Left ventricle myocardium superior (tissue), 1 donor: ENCODE measurements at regions not wholly inside any gene's neighbourhood (a gene's known extent, or its start where the extent isn't known, plus 50 kb on each side); places are given as distances from the start of the nearest gene placed in this dataset.

Experiments
- ATAC-seq: fragments of 200-7000 bp; cut with Tn5 transposase; one replicate; pipeline ENCODE4 v1.9.1; 2020; ENCODE audit warnings: mild to moderate bottlenecking, moderate library complexity
- DNase-seq: peaks from one replicate; pipeline ENCODE4 v3.0.0-alpha.2; 2020
- intact Hi-C: fragments of 100-400 bp; cut with micrococcal nuclease; formaldehyde crosslinking; loops from one replicate; pipeline ENCODE4 v1.11.0; 2022
- donor health status: DM: no; HTN: yes; CAD: no; lungs with severe emphysema.

DNA sequence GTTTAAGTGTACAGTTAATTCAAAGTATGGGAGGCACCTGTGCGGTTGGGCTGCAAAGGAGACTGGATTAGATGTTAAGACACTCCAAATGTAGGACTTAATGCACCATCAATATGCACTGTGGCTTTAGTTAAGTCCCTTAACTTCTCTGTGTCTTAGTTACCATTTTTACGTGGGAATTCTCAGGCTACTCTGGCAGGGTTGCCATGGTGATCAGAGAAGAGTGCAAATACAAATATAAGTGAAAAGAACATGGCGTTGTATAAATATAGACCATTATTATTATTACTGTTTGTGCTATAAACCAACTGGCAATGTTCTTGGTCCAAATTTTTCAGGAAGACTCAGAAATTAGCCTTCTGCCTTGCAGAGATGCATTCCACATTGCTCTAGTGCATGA, 595.6 kb downstream of the NPHP4 start:
- ATAC-seq (no peak), DNase-seq (no peak)
- intact Hi-C loops, result no loop called here

DNA sequence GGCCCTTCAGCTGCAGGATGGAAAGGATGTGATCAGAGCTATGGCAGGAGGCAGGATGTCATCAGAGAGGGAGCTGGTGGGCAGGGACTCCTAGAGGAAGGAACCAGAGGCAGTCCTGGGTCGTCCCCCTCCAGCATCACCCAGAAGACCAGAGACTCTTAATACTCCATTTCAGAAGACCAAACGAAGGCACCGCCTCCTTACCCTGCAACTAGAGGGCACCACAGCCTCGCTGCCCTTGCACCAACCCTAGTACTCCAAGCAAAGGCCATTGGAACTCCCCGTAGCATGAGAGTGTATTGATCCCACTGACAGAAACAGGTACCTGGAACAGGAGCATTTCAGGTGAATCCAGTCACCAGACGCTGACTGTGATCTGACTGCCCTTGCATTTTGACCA, 598.1 kb downstream of the NPHP4 start:
- ATAC-seq (no peak), DNase-seq (no peak)
- intact Hi-C loops, result no loop called here

DNA sequence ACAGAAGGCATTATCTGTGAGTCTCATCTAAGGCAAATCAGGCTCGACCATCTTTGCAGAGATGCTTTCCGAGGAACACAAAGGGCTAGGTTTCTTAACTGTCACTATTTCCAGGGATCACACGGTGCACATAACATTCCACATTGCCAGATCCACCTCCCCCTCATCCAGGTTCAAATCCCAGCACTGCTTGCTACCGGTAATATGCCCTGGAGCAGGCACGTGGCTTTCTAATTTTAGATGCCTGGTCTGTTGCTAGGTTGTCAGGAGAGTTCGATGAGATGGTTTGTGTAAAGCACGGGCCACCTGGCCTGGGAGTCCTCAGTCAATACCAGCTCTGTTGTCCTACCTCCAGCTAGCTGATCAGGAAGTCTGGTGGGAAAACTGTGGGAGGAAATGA, 598.6 kb downstream of the NPHP4 start:
- no peak for ATAC-seq
- intact Hi-C loops, result no loop called here
- DNase-seq, result no peak

DNA sequence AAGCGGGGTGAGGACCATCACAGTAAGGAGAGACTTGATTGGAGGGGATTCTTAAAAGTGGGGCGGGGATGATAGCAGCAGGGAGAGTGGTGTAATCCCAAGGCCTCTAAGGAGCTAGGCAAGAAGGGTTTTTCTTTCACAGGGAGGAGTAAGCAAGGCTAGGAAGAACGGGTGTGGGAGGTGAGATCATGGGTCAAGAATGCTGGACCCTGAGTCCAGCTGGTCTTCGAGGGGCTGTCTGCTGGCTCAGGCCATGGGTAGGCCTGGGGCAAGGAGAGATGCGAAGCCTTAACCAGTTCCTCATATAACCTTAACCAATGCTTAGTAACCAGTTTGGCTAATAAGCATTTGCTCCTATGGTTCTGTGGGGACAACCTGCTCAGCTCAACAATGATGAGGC, 599.1 kb downstream of the NPHP4 start:
- DNase-seq (no peak), ATAC-seq (no peak)
- intact Hi-C loops, result no loop called here

DNA sequence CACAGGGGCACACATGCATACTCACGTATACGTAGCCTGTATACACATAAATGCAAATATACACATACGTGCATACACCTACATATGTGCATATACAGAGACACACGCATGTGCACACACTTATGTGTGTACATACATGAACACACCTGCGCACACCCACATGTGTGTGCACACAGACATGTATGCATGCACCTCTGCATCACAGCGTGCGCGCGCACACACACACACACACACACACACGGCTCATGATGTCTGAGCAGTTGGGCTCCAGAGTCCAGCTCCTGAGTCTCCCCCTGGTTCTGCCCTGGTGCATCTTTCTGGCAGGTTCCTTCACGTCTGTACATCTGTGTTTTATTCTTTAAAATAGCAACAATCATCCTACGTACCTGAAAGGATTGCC, 600.5 kb downstream of the NPHP4 start:
- DNase-seq (no peak), ATAC-seq (no peak)
- intact Hi-C loops, result no loop called here

DNA sequence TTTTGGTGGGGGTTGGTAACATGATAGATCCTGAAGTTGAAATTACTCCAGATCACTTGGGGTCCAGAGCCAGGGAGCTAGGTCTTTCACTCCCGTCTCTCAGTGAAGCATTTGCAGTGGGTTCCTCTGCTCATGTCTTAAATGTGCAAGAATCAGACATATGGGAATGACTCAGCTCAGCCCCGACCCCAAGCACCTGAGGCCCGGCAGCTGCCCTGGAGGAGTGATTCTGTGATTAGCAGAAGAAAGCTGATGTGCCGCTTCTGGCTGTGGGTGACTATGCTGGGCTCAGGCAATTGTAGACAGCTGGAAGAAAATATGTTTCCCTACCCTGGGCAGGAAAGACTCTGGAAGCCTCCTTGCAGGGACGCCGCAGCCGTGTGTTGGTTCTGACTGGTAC, 601.7 kb downstream of the NPHP4 start:
- ATAC-seq (no peak), DNase-seq (no peak)
- intact Hi-C loops, result no loop called here

DNA sequence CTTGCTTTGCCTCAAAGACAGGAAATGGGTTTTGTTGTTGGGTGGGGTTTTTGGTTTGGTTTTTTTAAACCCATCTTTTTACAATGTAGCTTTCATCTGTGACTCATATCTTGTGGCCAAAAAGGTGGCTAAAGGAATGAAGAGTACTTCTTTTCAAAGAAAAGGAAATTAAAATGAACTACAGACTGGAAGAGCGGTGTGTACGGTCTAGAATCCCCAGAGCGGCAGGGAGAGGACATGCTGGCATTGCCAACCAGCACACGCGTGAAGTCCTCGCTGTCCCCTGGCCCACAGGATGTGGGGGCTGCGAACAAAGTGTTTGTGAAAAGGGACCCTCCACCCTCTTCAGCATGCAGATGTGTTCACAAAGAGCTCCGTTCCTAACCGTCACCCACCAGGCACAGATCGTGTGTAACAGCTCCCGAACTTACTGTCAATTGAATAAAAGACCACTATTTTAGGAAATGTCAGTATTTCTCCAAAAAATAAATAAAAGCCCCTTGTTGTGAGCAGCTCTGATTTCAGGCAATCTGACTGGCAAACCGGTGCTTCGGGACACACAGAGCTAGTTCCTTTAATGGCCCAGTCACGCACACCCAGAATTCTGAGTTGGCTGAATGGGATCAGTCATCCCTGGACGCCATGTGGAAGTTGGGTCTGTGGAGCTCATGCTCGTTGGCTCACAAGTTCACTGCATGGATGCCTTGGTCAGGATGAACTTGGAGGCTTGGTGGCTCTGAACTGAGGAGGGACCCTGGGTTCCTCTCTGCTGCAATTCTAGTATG, 602.9 kb downstream of the NPHP4 start:
- intact Hi-C loops, result no loop called here
- ATAC-seq (no peak), DNase-seq (no peak)

DNA sequence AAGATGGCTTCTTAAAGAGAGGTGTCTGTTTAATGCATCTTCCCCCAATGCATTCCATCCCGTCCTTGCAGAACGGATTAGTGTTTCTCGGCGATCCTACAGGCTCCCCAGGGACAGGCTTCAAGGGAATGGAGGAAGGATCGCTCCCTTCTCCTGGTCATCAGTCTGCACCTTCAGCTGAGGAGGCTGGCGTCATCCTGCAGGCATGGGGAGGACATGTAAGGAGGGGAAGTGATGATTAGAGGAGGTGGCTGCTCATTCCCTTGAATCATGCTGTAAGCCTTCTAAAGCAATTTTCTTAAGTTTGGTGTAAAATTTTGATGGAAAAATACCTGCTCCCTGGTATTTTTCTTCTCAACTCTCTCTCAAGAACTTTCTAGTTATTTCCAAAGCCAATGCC, 603.6 kb downstream of the NPHP4 start:
- no peak for ATAC-seq
- no peak for DNase-seq
- intact Hi-C loops, result no loop called here

DNA sequence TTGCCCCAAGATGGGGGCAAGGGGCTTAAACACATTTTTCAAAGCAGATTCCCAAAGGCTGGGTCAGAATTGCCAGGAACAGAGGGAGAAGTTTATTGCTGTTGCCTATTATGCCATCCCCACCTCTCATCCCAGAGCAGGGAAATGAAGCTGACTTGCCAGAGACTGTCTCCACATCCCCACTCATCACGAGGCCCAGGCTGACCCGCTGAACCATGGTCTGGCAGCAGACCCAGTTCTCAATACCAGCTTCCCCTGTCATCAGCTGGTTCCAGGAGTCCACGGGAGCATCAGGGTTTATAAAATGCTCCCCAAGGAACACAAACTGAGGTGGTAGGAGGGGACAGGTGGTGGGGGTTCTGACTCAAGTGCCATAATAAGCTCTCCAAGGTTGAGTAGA, 605.9 kb downstream of the NPHP4 start:
- no peak for DNase-seq
- ATAC-seq, result no peak
- intact Hi-C loops, result no loop called here

DNA sequence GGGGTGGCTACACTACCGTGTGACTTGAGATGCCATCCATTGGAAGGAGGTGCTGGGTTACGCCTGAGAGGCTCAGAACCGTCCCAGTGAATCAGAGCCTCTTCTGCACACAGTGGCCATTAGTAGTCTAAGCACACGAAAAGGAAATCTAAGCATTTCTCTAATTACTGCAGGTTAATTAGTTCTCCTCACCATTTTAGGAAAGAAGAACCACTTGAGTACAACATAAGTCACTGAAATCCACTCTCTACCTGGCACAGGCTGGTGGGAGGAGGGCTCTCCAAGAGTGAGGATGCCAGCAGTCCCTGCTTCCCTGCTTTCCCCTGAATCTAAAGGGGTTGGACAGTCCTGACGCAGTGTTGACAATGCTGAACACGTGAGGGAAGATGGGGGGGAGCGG, 606.3 kb downstream of the NPHP4 start:
- intact Hi-C loops, result no loop called here
- no peak for DNase-seq
- ATAC-seq, result no peak

DNA sequence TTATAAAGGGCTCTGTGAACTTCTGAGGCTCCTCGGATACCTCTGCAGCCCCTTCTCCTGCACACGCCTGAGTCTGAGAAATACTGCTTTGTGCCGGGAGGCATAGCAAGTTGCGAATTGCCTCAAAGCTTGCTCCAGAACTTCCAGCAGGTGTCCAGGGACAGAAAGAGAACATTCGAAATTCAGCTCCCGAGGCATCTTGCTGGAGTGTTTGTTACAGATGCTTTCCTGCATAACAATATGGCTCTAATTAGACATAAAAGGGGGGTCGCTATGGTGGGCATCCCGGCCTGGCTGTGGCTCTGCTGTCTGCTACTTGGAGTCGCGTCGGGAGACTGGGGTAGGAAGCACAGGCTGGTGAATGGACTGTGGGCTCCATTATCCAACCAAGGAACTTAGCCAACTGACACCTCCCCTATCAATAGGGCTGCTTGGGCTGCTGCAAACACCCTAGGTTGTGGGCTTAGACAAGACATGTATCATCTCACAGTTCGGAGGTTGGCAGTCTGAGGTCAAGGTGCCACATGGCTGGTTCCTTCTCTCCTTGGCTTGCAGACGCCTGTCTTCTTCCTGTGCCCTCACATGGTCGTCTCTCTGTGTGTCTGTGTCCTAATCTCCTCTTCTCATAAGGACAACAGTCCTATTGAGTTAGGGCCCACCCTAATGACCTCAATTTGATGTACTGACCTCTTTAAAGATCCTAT, 607.0 kb downstream of the NPHP4 start:
- intact Hi-C loops, result no loop called here
- ATAC-seq (no peak), DNase-seq (no peak)

DNA sequence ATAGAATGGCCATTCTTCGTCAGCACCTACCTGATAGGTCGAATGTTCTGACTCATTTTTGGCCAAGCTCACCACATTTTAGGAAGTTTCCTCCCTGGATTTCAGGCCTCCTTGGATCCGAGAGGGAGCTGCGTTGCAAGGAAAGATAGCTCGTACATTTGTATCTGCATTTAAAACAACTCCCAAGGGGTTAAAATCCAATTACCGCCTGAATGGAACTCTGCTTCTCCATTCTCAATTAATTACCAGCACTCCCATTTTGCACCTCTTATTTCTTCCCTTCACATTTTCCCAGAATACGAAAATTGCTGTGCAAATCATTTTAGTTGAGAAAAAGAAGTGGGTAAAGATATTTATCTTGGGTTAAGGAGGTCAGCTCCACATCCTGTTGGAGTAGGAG, 610.7 kb downstream of the NPHP4 start:
- DNase-seq, result no peak
- intact Hi-C loops, result no loop called here
- no peak for ATAC-seq

DNA sequence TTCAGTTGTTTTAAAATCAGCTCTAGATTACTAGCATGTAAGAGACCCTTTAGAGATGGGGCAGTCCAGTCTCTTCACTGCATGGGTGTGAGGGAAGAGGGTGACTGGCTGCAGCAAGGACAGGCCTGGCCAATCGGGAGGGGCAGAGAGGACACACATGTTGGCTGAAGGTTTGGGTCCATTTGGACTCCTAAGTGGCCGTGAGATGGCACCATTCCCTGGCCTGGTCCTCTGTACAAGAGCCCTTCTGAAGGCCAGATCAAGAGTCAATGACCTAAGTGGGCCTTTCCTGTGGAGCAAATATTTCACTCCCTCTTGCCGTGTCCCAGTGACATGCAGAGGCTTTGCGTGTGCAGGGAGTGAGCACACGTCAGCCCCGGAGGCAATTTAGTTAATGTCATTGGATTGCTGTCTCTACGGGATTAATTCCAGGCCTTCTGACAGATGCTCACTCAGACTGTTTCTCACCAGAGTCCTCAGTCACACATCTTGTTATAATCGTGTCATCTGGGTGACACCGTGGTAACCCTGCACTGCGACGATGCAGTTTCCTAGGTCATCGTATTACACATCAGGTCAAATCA, 613.0 kb downstream of the NPHP4 start:
- no peak for DNase-seq
- no peak for ATAC-seq
- intact Hi-C loops, result no loop called here

DNA sequence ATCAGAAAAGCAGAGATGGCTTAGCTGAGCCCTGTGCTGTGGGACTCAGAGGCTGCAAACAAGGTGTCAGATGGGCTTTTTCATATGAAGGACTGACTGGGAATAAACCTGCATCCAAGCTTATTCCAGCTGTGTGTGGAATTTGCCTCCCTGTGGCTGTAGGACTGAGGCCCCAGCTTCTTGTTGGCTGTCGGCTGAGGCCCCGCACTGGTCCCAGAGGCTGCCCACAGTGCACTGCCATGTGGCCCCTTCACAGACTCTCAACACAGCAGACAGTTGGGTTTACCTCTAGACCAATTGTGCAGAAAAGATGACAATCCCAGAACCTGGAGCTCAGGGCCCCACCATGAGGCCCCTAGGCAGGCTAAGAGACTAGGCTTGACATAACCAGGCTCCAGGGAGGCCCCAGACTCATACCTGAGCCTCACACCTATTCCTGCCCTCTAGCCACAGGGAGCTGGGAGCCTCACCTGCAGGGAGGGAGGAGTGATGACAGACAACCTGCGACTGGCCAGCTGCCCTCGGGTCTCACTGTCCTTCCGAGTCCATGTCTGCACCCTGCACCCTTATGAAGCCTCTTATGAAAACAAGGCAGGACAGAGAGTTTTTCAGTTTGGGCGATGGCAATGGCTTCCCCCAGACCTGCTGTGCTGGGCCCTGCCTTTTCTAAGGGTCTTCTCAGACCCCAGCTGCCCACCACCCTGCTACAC, 615.5 kb downstream of the NPHP4 start:
- intact Hi-C loops, result no loop called here
- no peak for ATAC-seq
- no peak for DNase-seq

DNA sequence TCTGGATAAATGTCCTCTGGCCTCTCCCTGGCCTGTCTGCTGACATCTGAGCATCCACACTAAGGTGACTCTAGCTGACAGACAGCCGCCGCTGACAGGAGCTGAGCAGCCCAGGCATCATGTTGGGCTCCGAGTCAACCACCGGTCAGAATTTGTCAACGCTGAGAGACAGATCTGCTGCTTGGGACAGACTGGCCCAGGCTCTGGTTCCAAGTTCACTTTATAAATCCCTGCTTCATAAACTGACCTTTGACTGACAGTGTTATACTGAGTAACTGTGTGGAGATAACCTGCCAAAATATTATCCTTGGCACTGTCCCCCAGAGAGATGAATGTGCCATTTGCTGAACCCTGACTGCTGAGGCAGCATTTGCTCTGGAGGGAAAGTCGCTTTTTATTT, 616.7 kb downstream of the NPHP4 start:
- intact Hi-C loops, result no loop called here
- DNase-seq, result no peak
- no peak for ATAC-seq

DNA sequence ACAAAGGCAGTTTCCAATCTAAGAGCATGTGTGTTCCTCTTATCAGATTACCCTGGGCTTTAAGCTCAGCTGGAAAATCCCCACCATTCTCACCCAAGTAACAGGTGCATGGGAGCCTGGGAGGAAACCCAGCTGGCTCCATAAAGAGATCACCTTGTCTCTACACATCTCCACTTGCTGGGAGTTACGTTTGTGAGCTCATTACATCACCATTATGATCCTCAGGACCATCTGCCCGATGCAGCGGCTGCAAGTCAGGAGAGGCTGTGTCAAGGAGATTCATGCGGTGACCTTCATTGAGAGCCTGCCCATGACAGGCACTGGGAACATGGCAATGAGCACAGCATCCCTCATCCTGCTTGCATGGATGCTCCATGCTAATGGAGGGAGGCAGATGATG, 618.0 kb downstream of the NPHP4 start:
- ATAC-seq, result no peak
- intact Hi-C loops, result no loop called here
- no peak for DNase-seq

DNA sequence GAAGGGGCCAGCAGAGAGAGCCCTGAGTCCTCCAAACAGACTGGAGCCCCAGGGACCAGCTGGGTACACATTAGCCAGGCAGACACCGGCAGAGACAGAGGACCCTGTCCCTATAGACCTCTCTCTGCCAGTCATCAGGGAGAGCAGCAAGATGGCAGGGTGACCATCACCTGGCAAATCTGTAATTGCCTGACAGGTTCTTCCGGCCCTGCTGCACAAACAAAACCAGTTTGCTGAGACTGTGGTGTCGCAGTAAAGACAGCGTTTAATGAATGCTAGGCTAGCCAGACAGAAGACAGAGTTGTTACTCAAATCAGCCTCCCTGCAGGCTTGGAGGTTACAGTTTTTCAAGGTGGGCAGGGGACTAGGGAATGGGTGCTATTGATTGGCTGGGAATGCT, 618.9 kb downstream of the NPHP4 start:
- ATAC-seq, result no peak

DNA sequence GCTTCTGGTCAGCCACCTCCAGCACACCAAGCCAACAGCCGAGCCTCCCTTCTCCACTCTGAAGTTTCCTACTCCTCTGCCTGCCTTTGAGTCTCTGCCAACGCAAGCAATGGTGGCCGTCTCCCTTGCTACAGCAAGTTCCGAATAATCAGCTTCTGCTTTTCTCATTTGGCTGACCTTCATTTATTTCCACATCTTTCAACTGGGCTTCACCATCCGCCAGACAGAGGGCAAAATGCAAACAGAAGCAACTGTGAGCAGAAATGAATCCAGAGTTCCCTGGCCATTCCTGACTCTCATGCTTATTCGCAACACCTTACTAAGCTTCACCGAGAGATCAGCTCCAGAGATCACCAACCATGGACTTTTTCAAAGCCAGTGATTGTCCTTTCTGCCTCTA, 621.0 kb downstream of the NPHP4 start:
- no peak for ATAC-seq
- intact Hi-C loops, result no loop called here
- no peak for DNase-seq

More for the DNA sequence above, 618.9 kb downstream of the NPHP4 start:
- DNase-seq, result no peak
- intact Hi-C loops, result no loop called here

DNA sequence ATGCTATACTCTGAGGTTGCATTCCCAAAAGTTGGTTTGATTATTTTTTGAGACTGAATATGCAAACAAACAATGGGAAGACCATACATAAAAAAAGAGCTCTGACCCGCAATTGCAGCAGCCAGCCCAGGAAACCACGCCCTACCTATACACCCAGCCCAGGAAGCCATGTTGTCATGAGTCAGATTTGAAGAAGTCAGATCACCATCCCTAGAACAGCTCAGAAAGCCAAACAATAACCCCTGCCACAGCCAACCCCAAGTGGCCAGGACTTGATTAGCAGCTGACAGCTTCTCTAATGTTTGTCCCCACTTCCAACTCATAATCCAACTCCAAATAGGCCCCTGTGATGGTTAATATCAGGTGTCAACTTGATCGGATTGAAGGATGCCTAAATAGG, 621.9 kb downstream of the NPHP4 start:
- intact Hi-C loops, result no loop called here
- ATAC-seq (no peak), DNase-seq (no peak)

DNA sequence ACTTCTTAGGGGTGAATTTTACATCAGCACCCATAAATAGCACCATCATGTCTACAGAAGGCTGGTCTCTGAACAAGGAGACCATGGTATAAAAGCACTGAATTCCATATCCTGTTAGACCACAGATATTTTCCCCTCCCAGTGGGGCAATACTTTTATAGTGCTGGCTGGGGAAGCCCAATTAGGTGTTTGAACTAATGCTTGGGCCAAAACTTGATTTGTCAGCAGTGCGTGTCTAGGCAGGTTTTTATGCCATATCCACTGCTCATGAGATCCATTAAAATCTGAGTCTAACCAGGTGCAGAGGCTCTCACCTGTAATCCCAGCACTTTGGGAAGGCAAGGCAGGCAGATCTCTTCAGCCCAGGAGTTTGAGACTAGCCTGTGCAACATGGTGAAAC, 623.0 kb downstream of the NPHP4 start:
- no peak for ATAC-seq
- intact Hi-C loops, result no loop called here
- DNase-seq, result no peak
